ENCODE measurements at regions not wholly inside any gene's neighbourhood (a gene's known extent, or its start where the extent isn't known, plus 50 kb on each side); places are given as distances from the start of the nearest gene placed in this dataset.

DNA sequence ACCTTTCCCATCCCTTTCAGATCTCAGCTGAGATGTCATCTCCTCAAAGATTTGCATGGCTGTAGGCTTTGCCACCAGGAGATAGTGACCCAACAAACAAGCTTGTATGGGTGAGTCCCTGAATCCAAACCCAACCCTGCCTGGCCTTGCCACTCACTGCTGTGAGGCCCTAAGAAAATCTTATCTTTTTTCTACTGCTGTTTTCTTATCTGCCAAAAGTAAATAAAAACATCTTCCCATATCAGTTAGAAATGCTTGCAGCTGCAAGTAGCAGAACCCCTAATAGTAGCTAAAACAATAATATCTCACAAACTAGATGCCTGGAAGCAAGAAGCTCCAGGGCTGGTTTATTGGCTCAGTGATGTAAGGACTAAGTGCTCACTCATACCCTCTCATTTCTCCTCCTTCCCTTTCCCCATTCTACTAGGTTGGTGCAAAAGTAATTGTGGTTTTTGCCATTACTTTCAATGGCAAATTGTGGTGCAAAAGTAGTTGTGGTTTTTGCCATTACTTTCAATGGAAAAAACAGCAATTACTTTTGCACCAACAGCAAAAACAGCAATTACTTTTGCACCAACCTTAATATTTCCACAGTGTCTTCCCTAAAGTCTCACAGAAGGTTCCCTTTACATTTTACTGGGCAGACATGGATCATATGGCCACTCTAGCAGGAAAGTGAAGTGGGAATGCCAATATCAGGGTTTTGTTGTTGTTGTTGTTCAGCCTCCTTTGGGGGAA is 56.7 kb upstream of the PSMF1 start (continued):
- TF ChIP-seq ZNF717 (CRISPR knock-in tag; IDR thresholded peaks at IDR 0.05), result no peak
- no peak for TF ChIP-seq HLTF (IDR thresholded peaks at IDR 0.05)
- no peak for TF ChIP-seq PHF21A (IDR thresholded peaks at IDR 0.05; ENCODE audit: borderline replicate concordance, low read depth)
- TF ChIP-seq DNMT1 (IDR thresholded peaks at IDR 0.05), result no peak
- peak; percentile 70 for TF ChIP-seq EP300 (IDR thresholded peaks at IDR 0.05; ENCODE audit: low read length)
- TF ChIP-seq POLR3A (IDR thresholded peaks at IDR 0.05; ENCODE audit: borderline replicate concordance, extremely low read depth, insufficient read depth, insufficient read length), result no peak
- TF ChIP-seq RFX7 (CRISPR knock-in tag; IDR thresholded peaks at IDR 0.05), result no peak
- peak; percentile 46 for TF ChIP-seq CCNT2 (IDR thresholded peaks at IDR 0.05; ENCODE audit: borderline replicate concordance, extremely low read depth, insufficient read length, low read depth, low read length)
- no peak for TF ChIP-seq ZNF780A (CRISPR knock-in tag; IDR thresholded peaks at IDR 0.05)
- TF ChIP-seq ZNF316 (IDR thresholded peaks at IDR 0.05), result no peak
- TF ChIP-seq, protein P1, sequence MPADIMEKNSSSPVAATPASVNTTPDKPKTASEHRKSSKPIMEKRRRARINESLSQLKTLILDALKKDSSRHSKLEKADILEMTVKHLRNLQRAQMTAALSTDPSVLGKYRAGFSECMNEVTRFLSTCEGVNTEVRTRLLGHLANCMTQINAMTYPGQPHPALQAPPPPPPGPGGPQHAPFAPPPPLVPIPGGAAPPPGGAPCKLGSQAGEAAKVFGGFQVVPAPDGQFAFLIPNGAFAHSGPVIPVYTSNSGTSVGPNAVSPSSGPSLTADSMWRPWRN (IDR thresholded peaks at IDR 0.05; ENCODE audit: low read depth), result peak; percentile 47; the same call in 1 of the 2 replicates
- TF ChIP-seq PTRF (tag; IDR thresholded peaks at IDR 0.05), result no peak
- TF ChIP-seq, protein P2, sequence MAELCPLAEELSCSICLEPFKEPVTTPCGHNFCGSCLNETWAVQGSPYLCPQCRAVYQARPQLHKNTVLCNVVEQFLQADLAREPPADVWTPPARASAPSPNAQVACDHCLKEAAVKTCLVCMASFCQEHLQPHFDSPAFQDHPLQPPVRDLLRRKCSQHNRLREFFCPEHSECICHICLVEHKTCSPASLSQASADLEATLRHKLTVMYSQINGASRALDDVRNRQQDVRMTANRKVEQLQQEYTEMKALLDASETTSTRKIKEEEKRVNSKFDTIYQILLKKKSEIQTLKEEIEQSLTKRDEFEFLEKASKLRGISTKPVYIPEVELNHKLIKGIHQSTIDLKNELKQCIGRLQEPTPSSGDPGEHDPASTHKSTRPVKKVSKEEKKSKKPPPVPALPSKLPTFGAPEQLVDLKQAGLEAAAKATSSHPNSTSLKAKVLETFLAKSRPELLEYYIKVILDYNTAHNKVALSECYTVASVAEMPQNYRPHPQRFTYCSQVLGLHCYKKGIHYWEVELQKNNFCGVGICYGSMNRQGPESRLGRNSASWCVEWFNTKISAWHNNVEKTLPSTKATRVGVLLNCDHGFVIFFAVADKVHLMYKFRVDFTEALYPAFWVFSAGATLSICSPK (IDR thresholded peaks at IDR 0.05; ENCODE audit: borderline replicate concordance), result no peak
- TF ChIP-seq ESRRB (CRISPR knock-in tag; IDR thresholded peaks at IDR 0.05; ENCODE audit: borderline replicate concordance), result no peak
- no peak for TF ChIP-seq ZNF75A (CRISPR knock-in tag; IDR thresholded peaks at IDR 0.05)
- TF ChIP-seq NCOA4 (IDR thresholded peaks at IDR 0.05; ENCODE audit: partially characterized antibody), result no peak
- TF ChIP-seq RHOXF2B (CRISPR knock-in tag; conservative IDR thresholded peaks at IDR 0.05), result no peak
- 0 out of 2 replicates have a peak, but pooled peaks have one; percentile 25 for TF ChIP-seq FOXA1 (IDR thresholded peaks at IDR 0.05; ENCODE audit: borderline replicate concordance)
- no peak for TF ChIP-seq SMAD3 (CRISPR knock-in tag; conservative IDR thresholded peaks at IDR 0.05)
- TF ChIP-seq, protein P3, sequence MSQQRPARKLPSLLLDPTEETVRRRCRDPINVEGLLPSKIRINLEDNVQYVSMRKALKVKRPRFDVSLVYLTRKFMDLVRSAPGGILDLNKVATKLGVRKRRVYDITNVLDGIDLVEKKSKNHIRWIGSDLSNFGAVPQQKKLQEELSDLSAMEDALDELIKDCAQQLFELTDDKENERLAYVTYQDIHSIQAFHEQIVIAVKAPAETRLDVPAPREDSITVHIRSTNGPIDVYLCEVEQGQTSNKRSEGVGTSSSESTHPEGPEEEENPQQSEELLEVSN (IDR thresholded peaks at IDR 0.05; ENCODE audit: borderline replicate concordance in 1 of 2, extremely low read depth in 1 of 2, insufficient read depth in 1 of 2, insufficient read length in 1 of 2, low read depth in 1 of 2, low read length in 1 of 2, poor library complexity in 1 of 2, severe bottlenecking in 1 of 2), result no peak
- peak; percentile 82 for TF ChIP-seq TEAD4 (IDR thresholded peaks at IDR 0.05; ENCODE audit: low read length)
- TF ChIP-seq TEAD4 (CRISPR knock-in tag; IDR thresholded peaks at IDR 0.05; ENCODE audit: borderline replicate concordance), result no peak
- TF ChIP-seq, protein P4, sequence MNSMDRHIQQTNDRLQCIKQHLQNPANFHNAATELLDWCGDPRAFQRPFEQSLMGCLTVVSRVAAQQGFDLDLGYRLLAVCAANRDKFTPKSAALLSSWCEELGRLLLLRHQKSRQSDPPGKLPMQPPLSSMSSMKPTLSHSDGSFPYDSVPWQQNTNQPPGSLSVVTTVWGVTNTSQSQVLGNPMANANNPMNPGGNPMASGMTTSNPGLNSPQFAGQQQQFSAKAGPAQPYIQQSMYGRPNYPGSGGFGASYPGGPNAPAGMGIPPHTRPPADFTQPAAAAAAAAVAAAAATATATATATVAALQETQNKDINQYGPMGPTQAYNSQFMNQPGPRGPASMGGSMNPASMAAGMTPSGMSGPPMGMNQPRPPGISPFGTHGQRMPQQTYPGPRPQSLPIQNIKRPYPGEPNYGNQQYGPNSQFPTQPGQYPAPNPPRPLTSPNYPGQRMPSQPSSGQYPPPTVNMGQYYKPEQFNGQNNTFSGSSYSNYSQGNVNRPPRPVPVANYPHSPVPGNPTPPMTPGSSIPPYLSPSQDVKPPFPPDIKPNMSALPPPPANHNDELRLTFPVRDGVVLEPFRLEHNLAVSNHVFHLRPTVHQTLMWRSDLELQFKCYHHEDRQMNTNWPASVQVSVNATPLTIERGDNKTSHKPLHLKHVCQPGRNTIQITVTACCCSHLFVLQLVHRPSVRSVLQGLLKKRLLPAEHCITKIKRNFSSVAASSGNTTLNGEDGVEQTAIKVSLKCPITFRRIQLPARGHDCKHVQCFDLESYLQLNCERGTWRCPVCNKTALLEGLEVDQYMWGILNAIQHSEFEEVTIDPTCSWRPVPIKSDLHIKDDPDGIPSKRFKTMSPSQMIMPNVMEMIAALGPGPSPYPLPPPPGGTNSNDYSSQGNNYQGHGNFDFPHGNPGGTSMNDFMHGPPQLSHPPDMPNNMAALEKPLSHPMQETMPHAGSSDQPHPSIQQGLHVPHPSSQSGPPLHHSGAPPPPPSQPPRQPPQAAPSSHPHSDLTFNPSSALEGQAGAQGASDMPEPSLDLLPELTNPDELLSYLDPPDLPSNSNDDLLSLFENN (IDR thresholded peaks at IDR 0.05; ENCODE audit: low read depth in 2 of 2, low read length in 2 of 2), result no peak

Data from K562 (cell line).